Panc1 (cell line): ENCODE measurements at regions not wholly inside any gene's neighbourhood (a gene's known extent, or its start where the extent isn't known, plus 50 kb on each side); places are given as distances from the start of the nearest gene placed in this dataset.

ENCODE experiments used
- CTCF ChIP-seq: fragments of 450-650 bp; IDR thresholded peaks from 2 replicates; pipeline ENCODE4 v1.5.1; 2017; ENCODE audit warnings: mild to moderate bottlenecking
- POLR2AphosphoS5 ChIP-seq: IDR thresholded peaks from 2 replicates; pipeline ENCODE4 v1.6.1; 2012; ENCODE audit warnings: mild to moderate bottlenecking, low read depth, low read length, moderate library complexity
- TCF7L2 ChIP-seq: IDR thresholded peaks from 2 replicates; pipeline ENCODE4 v1.6.1; 2011; ENCODE audit warnings: mild to moderate bottlenecking, low read depth, low read length, inconsistent platforms

DNA sequence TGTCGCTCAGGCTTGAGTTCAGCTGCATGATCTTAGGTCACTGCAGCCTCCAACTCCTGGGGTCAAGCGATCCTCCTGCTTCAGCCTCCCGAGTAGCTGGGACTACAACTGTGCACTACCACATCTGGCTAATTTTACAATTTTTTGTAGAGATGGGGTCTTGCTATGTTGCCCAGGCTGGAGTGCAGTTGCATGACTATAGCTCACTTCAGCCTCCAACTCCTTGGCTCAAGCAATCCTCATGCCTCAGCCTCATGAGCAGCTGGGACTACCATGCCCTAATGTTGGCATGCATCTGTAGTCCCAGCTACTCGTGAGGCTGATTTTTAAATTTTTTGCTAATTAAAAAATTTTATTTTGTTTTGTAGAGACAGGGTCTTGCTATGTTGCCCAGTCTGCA, 101.9 kb upstream of the NPTX2 start:
- TF ChIP-seq CTCF (no peak), POLR2AphosphoS5 (no peak), TCF7L2 (no peak)
